H9 (cell line): ENCODE measurements at regions not wholly inside any gene's neighbourhood (a gene's known extent, or its start where the extent isn't known, plus 50 kb on each side); places are given as distances from the start of the nearest gene placed in this dataset.

ENCODE experiments used
- DNase-seq: peaks from one replicate; pipeline ENCODE4 v3.0.0-alpha.2; 2017
- H2AFZ ChIP-seq: one replicate; pipeline ENCODE4 v1.6.1; 2013; ENCODE audit warnings: mild to moderate bottlenecking, low read length, control low read depth, moderate library complexity
- H2AK5ac ChIP-seq: 2 replicates; pipeline ENCODE4 v1.6.1; 2013; ENCODE audit warnings: low read length, control low read depth, mixed read lengths; ENCODE audit not compliant: insufficient read length
- H2BK120ac ChIP-seq: one replicate; pipeline ENCODE4 v1.6.1; 2013; ENCODE audit warnings: low read depth, mild to moderate bottlenecking, low read length, control low read depth, inconsistent platforms; ENCODE audit not compliant: poor library complexity, severe bottlenecking
- H2BK12ac ChIP-seq: 2 replicates; pipeline ENCODE4 v1.6.1; 2013; ENCODE audit warnings: low read length, control low read depth, mixed read lengths, low read depth; ENCODE audit not compliant: insufficient read length
- H2BK15ac ChIP-seq: 2 replicates; pipeline ENCODE4 v1.6.1; 2013; ENCODE audit warnings: low read depth, low read length, control low read depth
- H2BK20ac ChIP-seq: one replicate; pipeline ENCODE4 v1.6.1; 2013; ENCODE audit warnings: low read depth, mild to moderate bottlenecking, low read length, control low read depth, inconsistent platforms; ENCODE audit not compliant: poor library complexity, severe bottlenecking
- H2BK5ac ChIP-seq: 2 replicates; pipeline ENCODE4 v1.6.1; 2013; ENCODE audit warnings: low read length, control low read depth, mixed read lengths; ENCODE audit not compliant: insufficient read length
- H3K14ac ChIP-seq: 2 replicates; pipeline ENCODE4 v1.6.1; 2013; ENCODE audit warnings: low read length, control low read depth; ENCODE audit not compliant: insufficient read depth
- H3K18ac ChIP-seq: 2 replicates; pipeline ENCODE4 v1.6.1; 2013; ENCODE audit warnings: low read depth, mild to moderate bottlenecking, mixed read lengths, low read length, control low read depth; ENCODE audit not compliant: insufficient read length
- H3K23ac ChIP-seq: 2 replicates; pipeline ENCODE4 v1.6.1; 2013; ENCODE audit warnings: low read length, control low read depth, mixed read lengths, low read depth; ENCODE audit not compliant: insufficient read length
- H3K23me2 ChIP-seq: 2 replicates; pipeline ENCODE4 v1.6.1; 2013; ENCODE audit warnings: low read depth, mild to moderate bottlenecking, mixed read lengths, low read length, control low read depth; ENCODE audit not compliant: insufficient read length, poor library complexity, severe bottlenecking
- H3K27ac ChIP-seq: 2 replicates; pipeline ENCODE4 v1.5.1; 2013; ENCODE audit warnings: low read length, control low read depth, mixed read lengths, low read depth; ENCODE audit not compliant: insufficient read length
- H3K27me3 ChIP-seq: 2 replicates; pipeline ENCODE4 v1.6.1; 2013; ENCODE audit warnings: low read length, control low read depth, inconsistent platforms; ENCODE audit not compliant: insufficient read depth
- H3K4ac ChIP-seq: 2 replicates; pipeline ENCODE4 v1.6.1; 2013; ENCODE audit warnings: low read depth, mild to moderate bottlenecking, control low read depth, inconsistent platforms, low read length, moderate library complexity
- H3K4me1 ChIP-seq: 2 replicates; pipeline ENCODE4 v1.6.1; 2013; ENCODE audit warnings: low read length, control low read depth, inconsistent platforms; ENCODE audit not compliant: insufficient read depth
- H3K4me2 ChIP-seq: 2 replicates; pipeline ENCODE4 v1.6.1; 2013; ENCODE audit warnings: low read length, control low read depth, mixed read lengths; ENCODE audit not compliant: insufficient read length, insufficient read depth
- H3K56ac ChIP-seq: 2 replicates; pipeline ENCODE4 v1.6.1; 2013; ENCODE audit warnings: low read depth, mild to moderate bottlenecking, mixed read lengths, low read length, control low read depth; ENCODE audit not compliant: insufficient read length
- H3K79me1 ChIP-seq: 2 replicates; pipeline ENCODE4 v1.6.1; 2013; ENCODE audit warnings: low read depth, mild to moderate bottlenecking, moderate library complexity, low read length, control low read depth, inconsistent platforms; ENCODE audit not compliant: insufficient read depth, poor library complexity, severe bottlenecking
- H3K79me2 ChIP-seq: 2 replicates; pipeline ENCODE4 v1.6.1; 2013; ENCODE audit warnings: low read length, control low read depth, inconsistent platforms; ENCODE audit not compliant: insufficient read depth
- H3K9ac ChIP-seq: 2 replicates; pipeline ENCODE4 v1.6.1; 2013; ENCODE audit warnings: low read length, control low read depth, mixed read lengths; ENCODE audit not compliant: insufficient read length; ENCODE audit errors: extremely low read depth
- H3K9me3 ChIP-seq: one replicate; pipeline ENCODE4 v1.6.1; 2013; ENCODE audit warnings: low read depth, low read length, inconsistent platforms; ENCODE audit not compliant: control insufficient read depth
- H3T11ph ChIP-seq: one replicate; pipeline ENCODE4 v1.6.1; 2013; ENCODE audit warnings: mild to moderate bottlenecking, low read length, control low read depth, inconsistent platforms
- H4K20me1 ChIP-seq: one replicate; pipeline ENCODE4 v1.6.1; 2013; ENCODE audit not compliant: control insufficient read depth, insufficient read length, insufficient read depth
- H4K5ac ChIP-seq: 2 replicates; pipeline ENCODE4 v1.6.1; 2013; ENCODE audit warnings: low read depth, mild to moderate bottlenecking, mixed read lengths, low read length, control low read depth; ENCODE audit not compliant: insufficient read length
- H4K8ac ChIP-seq: replicated peaks from 2 replicates; pipeline ENCODE4 v1.6.1; 2013; ENCODE audit warnings: low read length, control low read depth, mixed read lengths, low read depth; ENCODE audit not compliant: insufficient read length
- H4K91ac ChIP-seq: 2 replicates; pipeline ENCODE4 v1.6.1; 2013; ENCODE audit warnings: low read depth, mild to moderate bottlenecking, moderate library complexity, mixed read lengths, low read length, control low read depth; ENCODE audit not compliant: insufficient read length
- H3K27ac Mint-ChIP-seq, 3 experiments: 2 replicates in 2 of 3; 3 replicates in 1 of 3; pipeline ENCODE4 v1.8.0; 2020 to 2021; ENCODE audit warnings: mixed read lengths in 3 of 3, mild to moderate bottlenecking in 1 of 3, moderate library complexity in 1 of 3
- H3K27me3 Mint-ChIP-seq: 2 replicates; pipeline ENCODE4 v1.8.0; 2021; ENCODE audit warnings: low read depth, mild to moderate bottlenecking, moderate library complexity, mixed read lengths
- H3K36me3 Mint-ChIP-seq, 3 experiments: 2 replicates in 2 of 3; 3 replicates in 1 of 3; pipeline ENCODE4 v1.8.0; 2020 to 2021; ENCODE audit warnings: low read depth in 3 of 3, mixed read lengths in 3 of 3; ENCODE audit not compliant: insufficient read depth in 1 of 3
- H3K4me1 Mint-ChIP-seq, 2 experiments: 2 replicates each; pipeline ENCODE4 v1.8.0; 2020; ENCODE audit warnings: mixed read lengths in 2 of 2
- H3K4me3 Mint-ChIP-seq, 2 experiments: 2 replicates in 1 of 2; 3 replicates in 1 of 2; pipeline ENCODE4 v1.8.0; 2020 to 2021; ENCODE audit warnings: mild to moderate bottlenecking in 2 of 2, mixed read lengths in 2 of 2, moderate library complexity in 1 of 2
- H3K9me3 Mint-ChIP-seq, 2 experiments: 2 replicates in 1 of 2; 3 replicates in 1 of 2; pipeline ENCODE4 v1.8.0; 2020; ENCODE audit warnings: mild to moderate bottlenecking in 2 of 2, mixed read lengths in 2 of 2, moderate library complexity in 1 of 2
- WGBS: extraction: QIAGEN DNeasy Blood & Tissue Kit; methylation state at CpG from one replicate; pipeline ENCODE4 v1.1.7; 2013; ENCODE audit warnings: missing lambda C conversion rate, low lambda C conversion rate, mixed read lengths; ENCODE audit not compliant: insufficient read length; ENCODE audit errors: extremely low coverage; 5-methylcytosine and 5-hydroxymethylcytosine counted together
- TF ChIP-seq, protein P1 (sequence below): fragments of 200-600 bp; sonication (generic); conservative IDR thresholded peaks from 3 replicates; pipeline ENCODE4 v1.8.0; 2021; ENCODE audit warnings: antibody characterized with exemption, mild to moderate bottlenecking

DNA sequence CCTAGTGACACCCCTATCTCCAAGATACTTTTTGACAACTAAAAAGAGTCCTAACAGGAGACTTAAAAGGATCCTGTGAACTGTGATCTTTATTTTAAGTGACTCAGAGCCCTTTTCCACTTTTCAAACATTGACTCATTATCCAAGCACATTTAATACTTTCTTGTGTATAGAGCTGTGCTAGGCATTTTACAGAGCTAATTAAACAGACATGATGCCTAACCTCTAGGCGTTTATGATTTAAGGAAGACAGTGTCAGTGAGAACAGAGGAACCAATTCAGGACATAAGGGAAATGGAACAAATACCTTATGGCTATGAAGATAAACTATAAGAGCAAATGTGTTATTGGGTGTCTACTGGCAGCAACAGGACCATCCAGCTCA lies 282.6 kb downstream of the TPBG start:
- no peak overlapping the region for H3K4ac ChIP-seq
- no peak overlapping the region for H2BK5ac ChIP-seq
- H3K14ac ChIP-seq: no peak overlapping the region
- no peaks in the 10 kb centered on the region for H3K4me1 Mint-ChIP-seq
- no peak overlapping the region for H2AFZ ChIP-seq
- H3K18ac ChIP-seq: no peak overlapping the region
- no peak overlapping the region for H4K91ac ChIP-seq
- no peak overlapping the region for H2BK15ac ChIP-seq
- H3K27ac Mint-ChIP-seq: no peak overlapping the region
- H3K27me3 Mint-ChIP-seq: no peaks in the 10 kb centered on the region
- H4K5ac ChIP-seq: no peak overlapping the region
- no peak overlapping the region for H2AK5ac ChIP-seq
- H4K8ac ChIP-seq: no peak overlapping the region
- no peak overlapping the region for H3K4me3 Mint-ChIP-seq
- H3K9me3 Mint-ChIP-seq: peaks cover 6 to 7% of the 10 kb centered on the region in 2 experiments; a peak in 4 of 5 replicates
- no peak overlapping the region for H3K23ac ChIP-seq
- H3T11ph ChIP-seq: no peak overlapping the region
- no peak overlapping the region for H3K4me2 ChIP-seq
- DNase-seq: no peak
- no CpG with 5 or more reads among the region's 1 CpG for WGBS
- H2BK20ac ChIP-seq: no peak overlapping the region
- H3K23me2 ChIP-seq: no peaks in the 10 kb centered on the region
- H3K36me3 Mint-ChIP-seq: no peaks in the 10 kb centered on the region; a peak in 1 of 7 replicates
- no peak overlapping the region for H3K27ac ChIP-seq
- no peak overlapping the region for H2BK120ac ChIP-seq
- no peak overlapping the region for H3K56ac ChIP-seq
- H3K79me2 ChIP-seq: no peaks in the 10 kb centered on the region
- TF ChIP-seq, protein P1, sequence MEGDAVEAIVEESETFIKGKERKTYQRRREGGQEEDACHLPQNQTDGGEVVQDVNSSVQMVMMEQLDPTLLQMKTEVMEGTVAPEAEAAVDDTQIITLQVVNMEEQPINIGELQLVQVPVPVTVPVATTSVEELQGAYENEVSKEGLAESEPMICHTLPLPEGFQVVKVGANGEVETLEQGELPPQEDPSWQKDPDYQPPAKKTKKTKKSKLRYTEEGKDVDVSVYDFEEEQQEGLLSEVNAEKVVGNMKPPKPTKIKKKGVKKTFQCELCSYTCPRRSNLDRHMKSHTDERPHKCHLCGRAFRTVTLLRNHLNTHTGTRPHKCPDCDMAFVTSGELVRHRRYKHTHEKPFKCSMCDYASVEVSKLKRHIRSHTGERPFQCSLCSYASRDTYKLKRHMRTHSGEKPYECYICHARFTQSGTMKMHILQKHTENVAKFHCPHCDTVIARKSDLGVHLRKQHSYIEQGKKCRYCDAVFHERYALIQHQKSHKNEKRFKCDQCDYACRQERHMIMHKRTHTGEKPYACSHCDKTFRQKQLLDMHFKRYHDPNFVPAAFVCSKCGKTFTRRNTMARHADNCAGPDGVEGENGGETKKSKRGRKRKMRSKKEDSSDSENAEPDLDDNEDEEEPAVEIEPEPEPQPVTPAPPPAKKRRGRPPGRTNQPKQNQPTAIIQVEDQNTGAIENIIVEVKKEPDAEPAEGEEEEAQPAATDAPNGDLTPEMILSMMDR: no peak
- no peaks in the 10 kb centered on the region for H3K27me3 ChIP-seq
- H3K9me3 ChIP-seq: no peaks in the 10 kb centered on the region
- no peak overlapping the region for H2BK12ac ChIP-seq
- no peaks in the 10 kb centered on the region for H4K20me1 ChIP-seq
- H3K79me1 ChIP-seq: no peaks in the 10 kb centered on the region
- H3K9ac ChIP-seq: no peak overlapping the region
- H3K4me1 ChIP-seq: no peaks in the 10 kb centered on the region
